Astrocyte of the spinal cord (primary cell): ENCODE measurements at regions not wholly inside any gene's neighbourhood (a gene's known extent, or its start where the extent isn't known, plus 50 kb on each side); places are given as distances from the start of the nearest gene placed in this dataset.

Experiments
- DNase-seq: peaks from one replicate; pipeline ENCODE4 v3.0.0; 2011; ENCODE audit warnings: low read depth, low spot score
- H3K4me3 ChIP-seq: 2 replicates; pipeline ENCODE4 v1.5.1; 2011; ENCODE audit warnings: low read depth, mild to moderate bottlenecking, low read length, moderate library complexity
- CTCF ChIP-seq: IDR thresholded peaks from 2 replicates; pipeline ENCODE4 v1.5.1; 2012; ENCODE audit warnings: low read depth, mild to moderate bottlenecking, low read length, inconsistent platforms
- in situ Hi-C: cut with HindIII; loops from 2 replicates; pipeline ENCODE4 v1.10.0; 2017; ENCODE audit warnings: low sequenced_read_pairs

GRCh38 chr5:168172760-168173223 is 118.7 kb upstream of the WWC1 start:
- TF ChIP-seq CTCF: no peak
- in situ Hi-C loops: no loop called here
- peak; percentile 50 for DNase-seq
- no peak overlapping the region for H3K4me3 ChIP-seq

DNA sequence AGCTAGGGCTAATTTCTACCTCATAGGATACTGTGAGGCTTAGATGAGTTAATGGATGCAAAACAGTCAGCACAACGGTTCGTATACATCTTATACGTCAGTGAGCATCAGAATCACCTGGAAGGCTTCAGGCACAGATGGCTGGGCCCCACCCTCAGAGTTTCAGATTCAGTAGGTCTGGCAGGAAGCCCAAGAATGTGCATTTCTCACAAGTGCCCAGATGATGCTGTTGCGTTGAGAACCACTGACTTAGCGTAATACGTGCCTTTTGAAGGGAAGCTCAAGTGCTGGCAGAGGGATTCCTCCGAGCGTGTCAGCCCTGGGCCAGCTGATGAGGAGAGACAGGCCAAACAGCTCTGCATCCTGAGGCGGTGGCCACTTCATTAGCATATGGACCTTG is 117.1 kb upstream of the WWC1 start:
- in situ Hi-C loops: no loop called here
- no peak for TF ChIP-seq CTCF
- DNase-seq: no peak
- H3K4me3 ChIP-seq: no peak overlapping the region

- DNase-seq: no peak
- H3K4me3 ChIP-seq: no peak overlapping the region
- in situ Hi-C loops: no loop called here
- TF ChIP-seq CTCF: no peak
These were observed 115.2 kb upstream of the WWC1 start for GRCh38 chr5:168176251-168176650.

DNA sequence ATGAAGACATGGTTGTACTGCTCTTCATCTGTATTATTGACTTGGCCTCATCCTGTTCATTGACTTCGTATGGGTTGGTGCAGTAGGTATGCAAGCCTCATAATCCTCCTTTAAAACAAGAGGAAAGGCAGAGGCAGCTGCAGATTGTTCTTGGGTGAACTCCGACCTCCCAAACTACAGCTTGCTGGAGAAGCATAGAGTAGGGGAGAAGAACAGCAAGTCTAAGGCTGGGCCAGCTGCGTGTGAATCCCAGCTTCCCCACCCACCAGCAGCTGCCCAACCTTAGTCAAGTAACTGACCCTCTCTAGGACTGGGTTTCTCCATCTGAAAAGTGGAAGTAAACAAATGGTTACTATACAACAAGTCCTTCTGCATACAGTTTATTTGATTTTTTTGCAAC is 114.5 kb upstream of the WWC1 start:
- DNase-seq: no peak
- H3K4me3 ChIP-seq: no peak overlapping the region
- TF ChIP-seq CTCF: no peak
- in situ Hi-C loops: no loop called here

GRCh38 chr5:168177831-168178450 is 113.5 kb upstream of the WWC1 start:
- no peak for DNase-seq
- no peak overlapping the region for H3K4me3 ChIP-seq
- in situ Hi-C loops: no loop called here
- TF ChIP-seq CTCF: no peak

DNA sequence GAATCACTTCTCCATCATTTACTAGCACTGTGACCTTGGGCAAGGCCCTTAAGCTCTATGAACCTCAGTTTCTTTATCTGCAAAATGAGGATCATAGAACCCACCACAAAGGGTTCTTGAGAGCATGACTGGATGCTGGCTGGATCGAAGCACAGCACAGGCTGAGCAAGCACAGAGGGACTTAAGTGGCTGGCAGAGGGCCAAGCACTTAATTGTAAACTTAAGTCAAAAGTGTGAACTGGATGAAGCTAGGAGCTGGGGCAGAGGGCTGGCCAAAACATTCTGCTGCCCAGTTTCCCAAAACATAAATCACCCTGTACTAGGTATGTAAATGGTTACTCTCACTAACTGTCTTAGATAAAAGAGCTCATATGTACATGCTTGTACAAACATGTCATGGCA is 112.3 kb upstream of the WWC1 start:
- no peak for TF ChIP-seq CTCF
- no peak overlapping the region for H3K4me3 ChIP-seq
- in situ Hi-C loops: no loop called here
- DNase-seq: no peak
